ES-I3 (cell line): ENCODE measurements at regions not wholly inside any gene's neighbourhood (a gene's known extent, or its start where the extent isn't known, plus 50 kb on each side); places are given as distances from the start of the nearest gene placed in this dataset.
"Not testable (repeated sequence)": the region's sequence is repeated elsewhere in the genome, so short reads cannot be mapped to it uniquely, and the experiment has no call there.

ENCODE experiments used
- H3K36me3 ChIP-seq: 2 replicates; pipeline ENCODE4 v1.6.1; 2013; ENCODE audit warnings: mild to moderate bottlenecking, low read length, control low read depth, moderate library complexity; ENCODE audit not compliant: insufficient read depth
- H3K4me1 ChIP-seq: 2 replicates; pipeline ENCODE4 v1.6.1; 2013; ENCODE audit warnings: mild to moderate bottlenecking, control low read depth, low read length; ENCODE audit not compliant: insufficient read depth
- H3K9ac ChIP-seq: 2 replicates; pipeline ENCODE4 v1.6.1; 2013; ENCODE audit warnings: low read depth, mild to moderate bottlenecking, low read length, moderate library complexity
- H3K9me3 ChIP-seq: 2 replicates; pipeline ENCODE4 v1.6.1; 2013; ENCODE audit warnings: mild to moderate bottlenecking, low read length, moderate library complexity; ENCODE audit not compliant: control insufficient read depth, insufficient read depth

GRCh38 chr6:139894271-139894670, 519.8 kb upstream of the CITED2 start:
- Histone ChIP-seq H3K36me3 (no peaks in the 10 kb centered on the region), H3K9ac (no peak overlapping the region), H3K9me3 (no peaks in the 10 kb centered on the region; the same call in 1 of the 2 replicates), H3K4me1 (peaks cover 2% of the 10 kb centered on the region; the same call in 1 of the 2 replicates)

- Histone ChIP-seq H3K36me3 (no peaks in the 10 kb centered on the region), H3K4me1 (peaks cover 22% of the 10 kb centered on the region), H3K9ac (no peak overlapping the region), H3K9me3 (no peaks in the 10 kb centered on the region; the same call in 1 of the 2 replicates)
Observed at GRCh38 chr6:139891471-139891870, 517.0 kb upstream of the CITED2 start.

DNA sequence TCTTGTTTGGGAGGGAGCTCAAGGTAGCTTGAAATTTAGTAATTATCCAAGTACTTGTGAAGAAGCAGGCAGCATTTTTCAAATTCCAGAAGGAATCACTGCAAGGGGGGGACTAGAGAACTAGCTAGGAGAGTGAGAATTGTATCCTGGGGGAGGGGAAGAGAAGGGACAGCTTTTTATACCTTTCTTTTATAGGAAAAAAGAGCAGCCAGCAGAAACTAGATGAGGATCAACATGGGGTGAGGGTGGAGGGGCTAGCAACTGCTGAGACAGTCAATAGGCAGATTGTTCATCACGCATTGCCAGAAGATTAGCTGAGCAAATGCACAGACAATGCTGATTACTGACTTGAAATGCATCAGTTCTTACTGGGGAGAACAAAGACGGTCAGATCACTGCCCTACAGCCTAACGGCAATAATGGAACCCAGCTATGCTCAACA, 514.3 kb upstream of the CITED2 start:
- Histone ChIP-seq H3K4me1 (peaks cover 46% of the 10 kb centered on the region), H3K9ac (peak overlapping the region; percentile 26; the same call in 1 of the 2 replicates), H3K9me3 (no peaks in the 10 kb centered on the region), H3K36me3 (no peaks in the 10 kb centered on the region)

GRCh38 chr6:139887275-139887674, 512.8 kb upstream of the CITED2 start:
- no peaks in the 10 kb centered on the region for H3K36me3 ChIP-seq
- H3K9ac ChIP-seq: no peak overlapping the region; the same call in 1 of the 2 replicates
- H3K4me1 ChIP-seq: peaks cover 60% of the 10 kb centered on the region
- H3K9me3 ChIP-seq: no peaks in the 10 kb centered on the region

DNA sequence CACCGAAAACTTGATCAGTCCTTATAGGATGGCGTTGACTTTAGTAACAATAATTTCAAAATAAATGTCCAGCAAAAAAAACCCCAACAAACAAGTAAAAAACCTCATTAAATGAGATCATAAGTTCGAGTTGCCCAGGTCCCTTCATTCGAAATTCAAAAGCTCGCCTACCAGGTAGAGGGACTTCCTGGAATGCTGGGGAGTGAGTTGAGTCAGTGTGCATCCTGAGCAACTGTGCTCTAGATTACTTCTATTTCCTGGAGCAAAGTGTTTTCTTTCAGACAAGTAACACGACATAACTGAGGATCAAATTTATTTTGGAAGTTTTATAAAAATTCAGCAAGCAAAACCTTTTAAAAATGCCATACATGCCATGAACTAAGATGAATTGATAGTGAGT, 511.9 kb upstream of the CITED2 start:
- Histone ChIP-seq H3K4me1 (peaks cover 68% of the 10 kb centered on the region), H3K9ac (no peak overlapping the region), H3K36me3 (no peaks in the 10 kb centered on the region), H3K9me3 (no peaks in the 10 kb centered on the region)

- Histone ChIP-seq H3K36me3 (no peaks in the 10 kb centered on the region), H3K9ac (no peak overlapping the region), H3K9me3 (no peaks in the 10 kb centered on the region), H3K4me1 (peaks cover 72% of the 10 kb centered on the region)
Observed at GRCh38 chr6:139885909-139886308, 511.5 kb upstream of the CITED2 start.

DNA sequence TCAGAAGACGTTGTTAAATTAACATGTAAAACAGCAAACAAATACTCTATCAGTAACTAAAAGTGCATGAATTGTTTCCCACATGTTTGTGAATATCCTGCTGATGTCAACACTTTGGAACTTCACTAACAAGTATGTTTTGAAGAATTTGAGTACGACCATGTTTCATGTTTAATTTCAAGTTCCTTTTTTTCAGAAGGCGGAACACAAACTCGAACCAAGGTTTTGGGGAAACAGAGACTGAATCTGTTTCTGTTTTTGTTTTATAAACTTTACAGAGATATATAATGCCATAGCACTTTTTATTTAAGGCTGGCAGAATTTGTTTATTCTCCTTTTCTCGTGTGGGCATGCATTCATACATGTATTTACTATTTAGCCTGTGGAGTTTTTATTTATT, 509.3 kb upstream of the CITED2 start:
- H3K4me1 ChIP-seq: peaks cover 70% of the 10 kb centered on the region
- H3K9ac ChIP-seq: no peak overlapping the region
- no peaks in the 10 kb centered on the region for H3K9me3 ChIP-seq
- H3K36me3 ChIP-seq: no peaks in the 10 kb centered on the region

GRCh38 chr6:139882977-139883728, 508.7 kb upstream of the CITED2 start:
- Histone ChIP-seq H3K9me3 (no peaks in the 10 kb centered on the region), H3K36me3 (no peaks in the 10 kb centered on the region), H3K4me1 (peaks cover 66% of the 10 kb centered on the region), H3K9ac (no peak overlapping the region)

- Histone ChIP-seq H3K9me3 (no peaks in the 10 kb centered on the region), H3K4me1 (peaks cover 57% of the 10 kb centered on the region), H3K9ac (0 out of 2 replicates have a peak overlapping the region, but pooled peaks have one; percentile 1), H3K36me3 (no peaks in the 10 kb centered on the region)
Observed at GRCh38 chr6:139882234-139882633, 507.8 kb upstream of the CITED2 start.

DNA sequence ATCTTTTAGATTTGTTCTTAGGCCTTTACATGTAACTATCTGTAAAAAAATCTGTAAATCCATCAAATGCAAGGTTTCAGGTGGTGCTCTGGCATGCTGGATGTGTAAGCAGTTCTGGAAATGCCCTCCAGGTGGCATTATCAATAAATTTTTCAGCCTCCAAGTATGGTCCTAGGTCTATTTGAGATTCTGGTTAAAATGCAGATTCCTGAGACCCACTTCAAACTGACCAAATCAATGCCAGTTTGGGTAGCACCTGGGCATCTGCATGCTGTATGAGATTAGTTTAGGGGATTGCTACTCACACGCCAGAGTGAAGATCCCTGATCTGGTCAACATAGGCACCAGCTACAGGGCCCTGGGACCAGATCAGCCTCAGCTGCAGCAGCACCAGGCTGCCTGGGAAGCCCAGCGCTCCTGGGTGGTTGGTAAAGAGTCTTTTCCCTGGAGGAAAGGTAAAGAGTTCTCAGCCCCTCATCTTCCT, 507.3 kb upstream of the CITED2 start:
- H3K36me3 ChIP-seq: no peaks in the 10 kb centered on the region
- H3K9me3 ChIP-seq: no peaks in the 10 kb centered on the region
- H3K4me1 ChIP-seq: peaks cover 53% of the 10 kb centered on the region
- no peak overlapping the region for H3K9ac ChIP-seq

- H3K4me1 ChIP-seq: peaks cover 47% of the 10 kb centered on the region
- H3K36me3 ChIP-seq: no peaks in the 10 kb centered on the region
- no peak overlapping the region for H3K9ac ChIP-seq
- no peaks in the 10 kb centered on the region for H3K9me3 ChIP-seq
Observed at GRCh38 chr6:139881236-139881635, 506.8 kb upstream of the CITED2 start.

- Histone ChIP-seq H3K36me3 (no peaks in the 10 kb centered on the region), H3K4me1 (peaks cover 38% of the 10 kb centered on the region), H3K9ac (no peak overlapping the region), H3K9me3 (no peaks in the 10 kb centered on the region)
Observed at GRCh38 chr6:139879823-139880356, 505.4 kb upstream of the CITED2 start.

- H3K9ac ChIP-seq: not testable (repeated sequence)
Observed at GRCh38 chr6:139879241-139879640, 504.8 kb upstream of the CITED2 start.

GRCh38 chr6:139877828-139878405, 503.5 kb upstream of the CITED2 start:
- no peak overlapping the region for H3K9ac ChIP-seq
- H3K9me3 ChIP-seq: no peaks in the 10 kb centered on the region
- peaks cover 19% of the 10 kb centered on the region for H3K4me1 ChIP-seq

More at GRCh38 chr6:139879241-139879640, 504.8 kb upstream of the CITED2 start:
- peaks cover 32% of the 10 kb centered on the region for H3K4me1 ChIP-seq
- not testable (repeated sequence) for H3K9me3 ChIP-seq, H3K36me3 ChIP-seq

GRCh38 chr6:139872665-139873064, 498.2 kb upstream of the CITED2 start:
- H3K4me1 ChIP-seq: peaks cover 8% of the 10 kb centered on the region
- no peaks in the 10 kb centered on the region for H3K9me3 ChIP-seq
- no peak overlapping the region for H3K9ac ChIP-seq
- H3K36me3 ChIP-seq: no peaks in the 10 kb centered on the region

More at GRCh38 chr6:139877828-139878405, 503.5 kb upstream of the CITED2 start:
- no peaks in the 10 kb centered on the region for H3K36me3 ChIP-seq
